HG02610 (cell line): ENCODE measurements at regions not wholly inside any gene's neighbourhood (a gene's known extent, or its start where the extent isn't known, plus 50 kb on each side); places are given as distances from the start of the nearest gene placed in this dataset.
"Not testable (repeated sequence)": the region's sequence is repeated elsewhere in the genome, so short reads cannot be mapped to it uniquely, and the experiment has no call there.

ENCODE experiments used
- ATAC-seq: cut with Tn5 transposase; IDR thresholded peaks from one replicate; pipeline ENCODE4 v1.9.1; 2021; ENCODE audit warnings: mild to moderate bottlenecking, moderate library complexity; ENCODE audit not compliant: unreplicated experiment

GRCh38 chr6:135644394-135644793 is 146.9 kb upstream of the AHI1 start:
- ATAC-seq = no peak

GRCh38 chr6:135647521-135647920 is 150.0 kb upstream of the AHI1 start:
- no peak for ATAC-seq

- ATAC-seq = peak; percentile 94
These were observed 154.6 kb upstream of the AHI1 start for GRCh38 chr6:135651964-135652755.

GRCh38 chr6:135655055-135655454 is 157.5 kb upstream of the AHI1 start:
- ATAC-seq = no peak

GRCh38 chr6:135657207-135657606 is 159.7 kb upstream of the AHI1 start:
- ATAC-seq = no peak

GRCh38 chr6:135658481-135658880 is 160.9 kb upstream of the AHI1 start:
- no peak for ATAC-seq

- no peak for ATAC-seq
These were observed 161.4 kb upstream of the AHI1 start for GRCh38 chr6:135658916-135659315.

- no peak for ATAC-seq
These were observed 167.0 kb upstream of the AHI1 start for GRCh38 chr6:135664527-135664926.

GRCh38 chr6:135665935-135666334 is 168.4 kb upstream of the AHI1 start:
- no peak for ATAC-seq

- no peak for ATAC-seq
These were observed 170.3 kb upstream of the AHI1 start for GRCh38 chr6:135667691-135668455.

- ATAC-seq = no peak
These were observed 174.7 kb upstream of the AHI1 start for GRCh38 chr6:135672256-135672655.

- ATAC-seq = no peak
These were observed 176.2 kb upstream of the AHI1 start for GRCh38 chr6:135673501-135674309.

- no peak for ATAC-seq
These were observed 176.5 kb upstream of the PDE7B start for GRCh38 chr6:135675026-135675425.

- ATAC-seq = no peak
These were observed 175.6 kb upstream of the PDE7B start for GRCh38 chr6:135675862-135676261.

- ATAC-seq = no peak
These were observed 170.3 kb upstream of the PDE7B start for GRCh38 chr6:135680964-135681913.

GRCh38 chr6:135686784-135687301 is 164.7 kb upstream of the PDE7B start:
- ATAC-seq = no peak

GRCh38 chr6:135688476-135688875 is 163.0 kb upstream of the PDE7B start:
- ATAC-seq = not testable (repeated sequence)

- no peak for ATAC-seq
These were observed 159.1 kb upstream of the PDE7B start for GRCh38 chr6:135692426-135692825.

GRCh38 chr6:135693811-135694370 is 157.6 kb upstream of the PDE7B start:
- no peak for ATAC-seq

GRCh38 chr6:135699705-135700104 is 151.8 kb upstream of the PDE7B start:
- ATAC-seq = no peak
